ENCODE measurements at regions not wholly inside any gene's neighbourhood (a gene's known extent, or its start where the extent isn't known, plus 50 kb on each side); places are given as distances from the start of the nearest gene placed in this dataset.

GRCh38 chr7:34296663-34297062 lies 361.4 kb upstream of the NPSR1 start:
- Histone ChIP-seq H3K36me3 (ENCODE audit: control insufficient read depth, insufficient read depth, low read length) (no peaks in the 10 kb centered on the region), H3K4me1 (no peaks in the 10 kb centered on the region), H3K27me3 (replicated peaks; ENCODE audit: control insufficient read depth, insufficient read depth, low read length) (no peaks in the 10 kb centered on the region), H3K9me3 (no peaks in the 10 kb centered on the region), H3K4me3 (ENCODE audit: low read depth, low read length) (no peak overlapping the region)
- H3K9me3 Mint-ChIP-seq (ENCODE audit: unreplicated experiment): no peaks in the 10 kb centered on the region
- ChIA-PET CTCF (no interaction called here), POLR2A (no interaction called here)
- H3K4me1 Mint-ChIP-seq (ENCODE audit: low read depth, unreplicated experiment): no peaks in the 10 kb centered on the region
- no peak overlapping the region for H3K4me3 Mint-ChIP-seq (ENCODE audit: unreplicated experiment)
- no peak for TF ChIP-seq CTCF (IDR thresholded peaks at IDR 0.05; ENCODE audit: insufficient read depth in 1 of 2, low read depth in 1 of 2, low read length in 1 of 2, severe bottlenecking in 1 of 2, unreplicated experiment in 1 of 2)
- BruUV-seq (replicated peaks): no TSS peak
- intact Hi-C loops (cut with micrococcal nuclease; ENCODE audit: unreplicated experiment): no loop called here
- no peaks in the 10 kb centered on the region for H3K36me3 Mint-ChIP-seq (ENCODE audit: insufficient read depth, unreplicated experiment)
- H3K27ac Mint-ChIP-seq (ENCODE audit: unreplicated experiment): no peak overlapping the region
- H3K27me3 Mint-ChIP-seq (ENCODE audit: insufficient read depth, unreplicated experiment): no peaks in the 10 kb centered on the region
- DNase-seq: no peak

- BruUV-seq (replicated peaks): no TSS peak
- Mint-ChIP-seq H3K27me3 (ENCODE audit: insufficient read depth, unreplicated experiment) (no peaks in the 10 kb centered on the region), H3K9me3 (ENCODE audit: unreplicated experiment) (no peaks in the 10 kb centered on the region), H3K27ac (ENCODE audit: unreplicated experiment) (no peak overlapping the region), H3K36me3 (ENCODE audit: insufficient read depth, unreplicated experiment) (no peaks in the 10 kb centered on the region), H3K4me3 (ENCODE audit: unreplicated experiment) (no peak overlapping the region), H3K4me1 (ENCODE audit: low read depth, unreplicated experiment) (no peaks in the 10 kb centered on the region)
- intact Hi-C loops (cut with micrococcal nuclease; ENCODE audit: unreplicated experiment): no loop called here
- H3K27me3 ChIP-seq (replicated peaks; ENCODE audit: control insufficient read depth, insufficient read depth, low read length): no peaks in the 10 kb centered on the region
- CTCF ChIA-PET: no interaction called here
- H3K4me3 ChIP-seq (ENCODE audit: low read depth, low read length): no peak overlapping the region
- H3K4me1 ChIP-seq: no peaks in the 10 kb centered on the region
- no peaks in the 10 kb centered on the region for H3K9me3 ChIP-seq
- TF ChIP-seq CTCF (IDR thresholded peaks at IDR 0.05; ENCODE audit: insufficient read depth in 1 of 2, low read depth in 1 of 2, low read length in 1 of 2, severe bottlenecking in 1 of 2, unreplicated experiment in 1 of 2): no peak
- POLR2A ChIA-PET: no interaction called here
- DNase-seq: no peak
- H3K36me3 ChIP-seq (ENCODE audit: control insufficient read depth, insufficient read depth, low read length): no peaks in the 10 kb centered on the region
Measured at GRCh38 chr7:34298492-34299013, 359.5 kb upstream of the NPSR1 start.

- Mint-ChIP-seq H3K9me3 (ENCODE audit: unreplicated experiment) (no peaks in the 10 kb centered on the region), H3K36me3 (ENCODE audit: insufficient read depth, unreplicated experiment) (no peaks in the 10 kb centered on the region), H3K27me3 (ENCODE audit: insufficient read depth, unreplicated experiment) (no peaks in the 10 kb centered on the region), H3K4me1 (ENCODE audit: low read depth, unreplicated experiment) (no peaks in the 10 kb centered on the region), H3K4me3 (ENCODE audit: unreplicated experiment) (no peak overlapping the region), H3K27ac (ENCODE audit: unreplicated experiment) (no peak overlapping the region)
- no peak for TF ChIP-seq CTCF (IDR thresholded peaks at IDR 0.05; ENCODE audit: insufficient read depth in 1 of 2, low read depth in 1 of 2, low read length in 1 of 2, severe bottlenecking in 1 of 2, unreplicated experiment in 1 of 2)
- no TSS peak for BruUV-seq (replicated peaks)
- Histone ChIP-seq H3K4me1 (no peaks in the 10 kb centered on the region), H3K36me3 (ENCODE audit: control insufficient read depth, insufficient read depth, low read length) (no peaks in the 10 kb centered on the region), H3K9me3 (no peaks in the 10 kb centered on the region), H3K4me3 (ENCODE audit: low read depth, low read length) (no peak overlapping the region), H3K27me3 (replicated peaks; ENCODE audit: control insufficient read depth, insufficient read depth, low read length) (no peaks in the 10 kb centered on the region)
- DNase-seq: no peak
- POLR2A ChIA-PET: no interaction called here
- intact Hi-C loops (cut with micrococcal nuclease; ENCODE audit: unreplicated experiment): no loop called here
- CTCF ChIA-PET: no interaction called here
Measured at GRCh38 chr7:34299066-34299465, 359.0 kb upstream of the NPSR1 start.
